HG03342 (cell line): ENCODE measurements at regions not wholly inside any gene's neighbourhood (a gene's known extent, or its start where the extent isn't known, plus 50 kb on each side); places are given as distances from the start of the nearest gene placed in this dataset.

Experiments used
- ATAC-seq: cut with Tn5 transposase; IDR thresholded peaks from one replicate; pipeline ENCODE4 v1.9.1; 2021; ENCODE audit warnings: mild to moderate bottlenecking, moderate library complexity; ENCODE audit not compliant: unreplicated experiment

- ATAC-seq: peak; percentile 93
These were observed 82.9 kb upstream of the C1QTNF9B start for GRCh38 chr13:23980160-23980551.

GRCh38 chr13:23983671-23984070, 86.4 kb upstream of the C1QTNF9B start:
- ATAC-seq: no peak

GRCh38 chr13:23984546-23984945, 87.2 kb upstream of the C1QTNF9B start:
- no peak for ATAC-seq

- no peak for ATAC-seq
These were observed 87.8 kb upstream of the C1QTNF9B start for GRCh38 chr13:23985060-23985459.

- no peak for ATAC-seq
These were observed 88.5 kb upstream of the C1QTNF9B start for GRCh38 chr13:23985839-23986238.

- ATAC-seq: no peak
These were observed 89.3 kb upstream of the C1QTNF9B start for GRCh38 chr13:23986619-23987018.

GRCh38 chr13:23987331-23987894, 90.1 kb upstream of the C1QTNF9B start:
- no peak for ATAC-seq

- no peak for ATAC-seq
These were observed 91.3 kb upstream of the C1QTNF9B start for GRCh38 chr13:23988546-23989122.

GRCh38 chr13:23990455-23990854, 93.2 kb upstream of the C1QTNF9B start:
- ATAC-seq: no peak

- no peak for ATAC-seq
These were observed 93.8 kb upstream of the C1QTNF9B start for GRCh38 chr13:23991119-23991518.

- no peak for ATAC-seq
These were observed 95.7 kb upstream of the C1QTNF9B start for GRCh38 chr13:23992781-23993679.

- no peak for ATAC-seq
These were observed 96.3 kb upstream of the C1QTNF9B start for GRCh38 chr13:23993680-23993985.

GRCh38 chr13:23995283-23996073, 98.2 kb upstream of the C1QTNF9B start:
- ATAC-seq: no peak

- ATAC-seq: peak; percentile 49
These were observed 99.2 kb upstream of the C1QTNF9B start for GRCh38 chr13:23996456-23996855.

- no peak for ATAC-seq
These were observed 102.1 kb upstream of the C1QTNF9B start for GRCh38 chr13:23999424-23999823.

GRCh38 chr13:24002206-24002815, 105.0 kb upstream of the C1QTNF9B start:
- ATAC-seq: no peak

GRCh38 chr13:24004142-24004899, 107.0 kb upstream of the C1QTNF9B start:
- no peak for ATAC-seq

GRCh38 chr13:24004971-24005370, 107.7 kb upstream of the C1QTNF9B start:
- no peak for ATAC-seq

GRCh38 chr13:24005755-24006281, 108.5 kb upstream of the C1QTNF9B start:
- ATAC-seq: peak; percentile 87
